HepG2 (cell line): ENCODE measurements at regions not wholly inside any gene's neighbourhood (a gene's known extent, or its start where the extent isn't known, plus 50 kb on each side); places are given as distances from the start of the nearest gene placed in this dataset.

Experiments
- ATAC-seq: fragments of 200-7000 bp; cut with Tn5 transposase; 3 replicates; pipeline ENCODE4 v1.9.1; 2020; ENCODE audit warnings: mild to moderate bottlenecking, moderate library complexity
- BruUV-seq: library from RNA; stranded (reverse); fragments of 400-500 nt; replicated peaks from 2 replicates; lab custom pipeline; 2021; lab: Mats Ljungman, UMichigan
- CTCF ChIA-PET: fragments of 300-600 bp; formaldehyde crosslinking; extraction: SDS; loops from one replicate; lab custom pipeline; 2021; ENCODE audit warnings: low total read pairs, inconsistent platforms, low intra/inter-chr PET ratio; lab: Yijun Ruan, JAX
- POLR2A ChIA-PET: fragments of 350-600 bp; sonication (Branson Sonifier 250); formaldehyde crosslinking; loops from one replicate; lab custom pipeline; 2020; ENCODE audit warnings: antibody characterized with exemption, inconsistent platforms; lab: Yijun Ruan, JAX
- DNase-seq: peaks from one replicate; pipeline ENCODE4 v3.0.0-alpha.2; 2015; ENCODE audit warnings: low spot score
- FAIRE-seq: peaks from 3 replicates; lab custom pipeline; 2011; peaks lifted over from hg19 to GRCh38; lab: Jason Lieb, UNC
- H2AFZ ChIP-seq: one replicate; pipeline ENCODE4 v1.6.1; 2011; ENCODE audit warnings: low read length, inconsistent platforms
- H3K27ac ChIP-seq: fragments of 300-600 bp; 3 replicates; pipeline ENCODE4 v1.8.0; 2011; ENCODE audit warnings: mixed run types, mild to moderate bottlenecking, mixed read lengths, low read length, inconsistent platforms; ENCODE audit not compliant: insufficient read depth; ENCODE audit errors: extremely low read length
- H3K27me3 ChIP-seq, 2 experiments: fragments of 200-600 bp in 1 of 2; 2 replicates in 1 of 2; 3 replicates in 1 of 2; pipeline versions ENCODE4 v1.6.0 to v1.8.0; 2011; ENCODE audit warnings: low read length in 2 of 2, mild to moderate bottlenecking in 2 of 2, moderate library complexity in 2 of 2, inconsistent platforms in 1 of 2; ENCODE audit not compliant: insufficient read depth in 2 of 2, control insufficient read depth in 1 of 2
- H3K36me3 ChIP-seq, 2 experiments: fragments of 200-600 bp in 1 of 2; replicated peaks in 1 of 2; 2 replicates in 1 of 2; 3 replicates in 1 of 2; pipeline versions ENCODE4 v1.5.1 to v1.8.0; 2011; ENCODE audit warnings: low read length in 2 of 2, inconsistent platforms in 1 of 2; ENCODE audit not compliant: insufficient read depth in 2 of 2, control insufficient read depth in 1 of 2
- H3K4me1 ChIP-seq: 2 replicates; pipeline ENCODE4 v1.5.1; 2012; ENCODE audit warnings: low read length, inconsistent platforms; ENCODE audit not compliant: insufficient read depth
- H3K4me2 ChIP-seq: 2 replicates; pipeline ENCODE4 v1.6.0; 2011; ENCODE audit warnings: low read depth, low read length, inconsistent platforms
- H3K4me3 ChIP-seq, 3 experiments: fragments of 200-600 bp in 1 of 3; sonication (generic), shearing (Covaris generic) in 1 of 3; replicated peaks in 1 of 3; 2 replicates each; pipeline ENCODE4 v1.5.1; 2011 to 2016; ENCODE audit warnings: low read length in 3 of 3, inconsistent platforms in 2 of 3, low read depth in 2 of 3, mild to moderate bottlenecking in 2 of 3, control low read depth in 1 of 3, mixed read lengths in 1 of 3; ENCODE audit not compliant: insufficient read depth in 1 of 3
- H3K79me2 ChIP-seq: one replicate; pipeline ENCODE4 v1.6.1; 2011; ENCODE audit warnings: low read length, inconsistent platforms; ENCODE audit not compliant: insufficient read depth
- H3K9ac ChIP-seq: 2 replicates; pipeline ENCODE4 v1.6.0; 2011; ENCODE audit warnings: mild to moderate bottlenecking, low read depth, low read length, inconsistent platforms; ENCODE audit not compliant: insufficient read depth
- H3K9me3 ChIP-seq: 2 replicates; pipeline ENCODE4 v1.5.1; 2012; ENCODE audit warnings: mild to moderate bottlenecking, low read length
- H4K20me1 ChIP-seq: 2 replicates; pipeline ENCODE4 v1.6.0; 2011; ENCODE audit warnings: inconsistent platforms, mild to moderate bottlenecking, low read length, moderate library complexity; ENCODE audit not compliant: insufficient read depth
- FOSL2 ChIP-seq: sonication (generic); formaldehyde crosslinking; IDR thresholded peaks from 2 replicates; pipeline ENCODE4 v1.4.0; 2020; ENCODE audit warnings: missing genetic modification reagents
- ISX ChIP-seq: sonication (generic); formaldehyde crosslinking; conservative IDR thresholded peaks from 2 replicates; pipeline ENCODE4 v1.5.0; 2020; ENCODE audit warnings: missing genetic modification reagents
- NCOR1 ChIP-seq: fragments of 200-600 bp; sonication (generic); IDR thresholded peaks from 2 replicates; pipeline ENCODE4 v1.7.0; 2017; ENCODE audit warnings: antibody characterized with exemption, low read length, borderline replicate concordance
- PHF5A ChIP-seq: IDR thresholded peaks from one replicate; pipeline ENCODE4 v1.6.1; 2018; ENCODE audit warnings: low read depth, missing genetic modification reagents; ENCODE audit not compliant: unreplicated experiment
- RBM22 ChIP-seq: fragments of 200-400 bp; formaldehyde crosslinking; optimal IDR thresholded peaks from 2 replicates; pipeline ENCODE3; 2017; ENCODE audit warnings: mild to moderate bottlenecking, low read length, moderate library complexity
- REXO4 ChIP-seq: sonication (generic); formaldehyde crosslinking; IDR thresholded peaks from 2 replicates; pipeline ENCODE4 v1.8.0; 2022; ENCODE audit warnings: missing genetic modification reagents, mild to moderate bottlenecking, borderline replicate concordance
- SALL1 ChIP-seq: sonication (generic); formaldehyde crosslinking; IDR thresholded peaks from 2 replicates; pipeline ENCODE4 v1.8.0; 2022; ENCODE audit warnings: mild to moderate bottlenecking, missing genetic modification reagents
- ZNF605 ChIP-seq: sonication (generic); formaldehyde crosslinking; IDR thresholded peaks from 2 replicates; pipeline ENCODE4 v1.8.0; 2022; ENCODE audit warnings: mild to moderate bottlenecking, missing genetic modification reagents
- WGBS: methylation state at CpG from one replicate; pipeline ENCODE4 v1.1.6; 2017; ENCODE audit warnings: low lambda C conversion rate; 5-methylcytosine and 5-hydroxymethylcytosine counted together
- in situ Hi-C: cut with HindIII; loops from 2 replicates; pipeline ENCODE4 v1.10.0; 2017; ENCODE audit warnings: low pct_unique_long_range_greater_than_20kb; ENCODE audit not compliant: extremely low pct_ligation_motif_present
- intact Hi-C: fragments of 100-400 bp; cut with micrococcal nuclease; formaldehyde crosslinking; loops from one replicate; pipeline ENCODE4 v1.10.0; 2022; ENCODE audit not compliant: unreplicated experiment
- TF ChIP-seq, protein P1 (sequence below): sonication (generic); formaldehyde crosslinking; IDR thresholded peaks from 2 replicates; pipeline ENCODE4 v1.5.1; 2020; ENCODE audit warnings: missing genetic modification reagents, mild to moderate bottlenecking, borderline replicate concordance

DNA sequence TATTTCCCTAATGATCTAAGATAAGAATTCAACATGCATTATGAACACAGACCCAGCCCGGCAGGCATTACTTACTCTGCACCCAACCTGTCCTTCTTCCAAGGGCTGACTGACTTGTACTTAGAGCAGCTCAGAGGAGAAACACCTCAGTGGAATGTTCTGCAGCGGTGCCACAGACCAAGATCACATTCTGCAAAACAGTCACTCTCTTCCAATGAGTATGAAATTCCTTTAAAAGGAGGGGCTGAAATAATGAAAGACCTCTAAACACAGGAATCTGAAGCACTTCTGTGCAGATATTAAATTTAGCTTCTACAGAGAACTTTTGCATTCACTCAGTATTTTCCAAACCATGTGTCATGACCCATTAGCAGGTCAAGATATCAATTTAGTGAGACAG, 172.9 kb downstream of the ZDHHC21 start:
- Histone ChIP-seq H2AFZ (no peak overlapping the region), H3K9me3 (no peaks in the 10 kb centered on the region), H4K20me1 (no peaks in the 10 kb centered on the region), H3K36me3 (no peaks in the 10 kb centered on the region), H3K9ac (no peak overlapping the region), H3K27ac (no peak overlapping the region), H3K4me1 (no peaks in the 10 kb centered on the region), H3K27me3 (0 out of 5 replicates have a peak, but pooled peaks cover 0 to 2% of the 10 kb centered on the region in 2 experiments), H3K4me2 (no peak overlapping the region), H3K79me2 (no peaks in the 10 kb centered on the region), H3K4me3 (no peak overlapping the region)
- ChIA-PET POLR2A (no interaction called here), CTCF (no interaction called here)
- BruUV-seq = no TSS peak
- FAIRE-seq = no peak
- DNase-seq = no peak
- in situ Hi-C loops = no loop called here
- TF ChIP-seq PHF5A (CRISPR knock-in tag) = no peak
- no peak for TF ChIP-seq ISX (CRISPR knock-in tag)
- TF ChIP-seq FOSL2 (CRISPR knock-in tag) = no peak
- TF ChIP-seq, protein P1, sequence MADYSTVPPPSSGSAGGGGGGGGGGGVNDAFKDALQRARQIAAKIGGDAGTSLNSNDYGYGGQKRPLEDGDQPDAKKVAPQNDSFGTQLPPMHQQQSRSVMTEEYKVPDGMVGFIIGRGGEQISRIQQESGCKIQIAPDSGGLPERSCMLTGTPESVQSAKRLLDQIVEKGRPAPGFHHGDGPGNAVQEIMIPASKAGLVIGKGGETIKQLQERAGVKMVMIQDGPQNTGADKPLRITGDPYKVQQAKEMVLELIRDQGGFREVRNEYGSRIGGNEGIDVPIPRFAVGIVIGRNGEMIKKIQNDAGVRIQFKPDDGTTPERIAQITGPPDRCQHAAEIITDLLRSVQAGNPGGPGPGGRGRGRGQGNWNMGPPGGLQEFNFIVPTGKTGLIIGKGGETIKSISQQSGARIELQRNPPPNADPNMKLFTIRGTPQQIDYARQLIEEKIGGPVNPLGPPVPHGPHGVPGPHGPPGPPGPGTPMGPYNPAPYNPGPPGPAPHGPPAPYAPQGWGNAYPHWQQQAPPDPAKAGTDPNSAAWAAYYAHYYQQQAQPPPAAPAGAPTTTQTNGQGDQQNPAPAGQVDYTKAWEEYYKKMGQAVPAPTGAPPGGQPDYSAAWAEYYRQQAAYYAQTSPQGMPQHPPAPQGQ (CRISPR knock-in tag) = no peak
- TF ChIP-seq NCOR1 = no peak
- no peak for TF ChIP-seq SALL1 (CRISPR knock-in tag)
- TF ChIP-seq ZNF605 = no peak
- TF ChIP-seq REXO4 = no peak
- TF ChIP-seq RBM22 = no peak
- no peak for ATAC-seq
- intact Hi-C loops = no loop called here
- WGBS = 28% methylated on average over 2 of the region's 2 CpGs
